H1 (cell line): ENCODE measurements at regions not wholly inside any gene's neighbourhood (a gene's known extent, or its start where the extent isn't known, plus 50 kb on each side); places are given as distances from the start of the nearest gene placed in this dataset.
"Not testable (repeated sequence)": the region's sequence is repeated elsewhere in the genome, so short reads cannot be mapped to it uniquely, and the experiment has no call there.

Source experiments
- CTCF ChIA-PET: fragments of 300-600 bp; sonication (Branson Sonifier 250); formaldehyde crosslinking; loops from one replicate; lab custom pipeline; 2021; ENCODE audit not compliant: partially characterized antibody; lab: Charles Lee
- POLR2A ChIA-PET: fragments of 300-600 bp; sonication (Branson Sonifier 250); formaldehyde crosslinking; loops from one replicate; lab custom pipeline; 2021; ENCODE audit warnings: inconsistent platforms; ENCODE audit not compliant: partially characterized antibody; lab: Charles Lee
- DNase-seq, 2 experiments: peaks; one replicate each; pipeline versions ENCODE4 v3.0.0 to v3.0.0-alpha.2; 2010 to 2022; ENCODE audit warnings: low spot score in 2 of 2, low read depth in 1 of 2, mixed read lengths in 1 of 2
- FAIRE-seq: peaks from 2 replicates; lab custom pipeline; 2011; peaks lifted over from hg19 to GRCh38; lab: Jason Lieb, UNC
- H2AFZ ChIP-seq: 2 replicates; pipeline ENCODE4 v1.8.1; 2012; ENCODE audit warnings: low read length, inconsistent platforms
- H2AK5ac ChIP-seq: 2 replicates; pipeline ENCODE4 v1.6.1; 2013; ENCODE audit warnings: low read depth, low read length
- H2BK120ac ChIP-seq: replicated peaks from 2 replicates; pipeline ENCODE3; 2013; ENCODE audit warnings: low read depth, low read length, inconsistent platforms
- H2BK12ac ChIP-seq: 2 replicates; pipeline ENCODE4 v1.6.1; 2013; ENCODE audit warnings: low read depth, low read length
- H2BK15ac ChIP-seq: 2 replicates; pipeline ENCODE4 v1.6.1; 2013; ENCODE audit warnings: low read length
- H2BK20ac ChIP-seq: 2 replicates; pipeline ENCODE4 v1.6.1; 2013; ENCODE audit warnings: low read length
- H2BK5ac ChIP-seq: 2 replicates; pipeline ENCODE4 v1.6.1; 2013; ENCODE audit warnings: low read depth, low read length
- H3K14ac ChIP-seq: 2 replicates; pipeline ENCODE4 v1.6.1; 2013; ENCODE audit warnings: inconsistent platforms; ENCODE audit not compliant: insufficient read length
- H3K18ac ChIP-seq: 2 replicates; pipeline ENCODE4 v1.6.1; 2013; ENCODE audit warnings: low read length; ENCODE audit errors: extremely low read depth
- H3K23ac ChIP-seq: 2 replicates; pipeline ENCODE4 v1.6.1; 2013; ENCODE audit warnings: inconsistent platforms; ENCODE audit not compliant: insufficient read length
- H3K23me2 ChIP-seq: 2 replicates; pipeline ENCODE4 v1.6.1; 2013; ENCODE audit warnings: low read depth, low read length
- H3K27ac ChIP-seq: 2 replicates; pipeline ENCODE4 v1.6.1; 2011; ENCODE audit warnings: low read depth, low read length, inconsistent platforms
- H3K27me3 ChIP-seq, 4 experiments: replicated peaks in 1 of 4; 1 replicate in 1 of 4; 2 replicates in 3 of 4; pipeline versions ENCODE4 v1.6.1 to v1.8.1; 2011 to 2013; ENCODE audit warnings: low read length in 3 of 4, mild to moderate bottlenecking in 3 of 4, inconsistent platforms in 2 of 4, mixed read lengths in 2 of 4, moderate library complexity in 1 of 4; ENCODE audit not compliant: control insufficient read depth in 3 of 4, insufficient read depth in 3 of 4; ENCODE audit errors: extremely low read depth in 1 of 4
- H3K36me3 ChIP-seq, 4 experiments: 2 replicates each; pipeline versions ENCODE4 v1.6.1 to v1.8.1; 2011 to 2013; ENCODE audit warnings: mild to moderate bottlenecking in 4 of 4, low read length in 3 of 4, moderate library complexity in 2 of 4, control low read depth in 1 of 4, inconsistent platforms in 1 of 4; ENCODE audit not compliant: insufficient read depth in 4 of 4, control insufficient read depth in 2 of 4
- H3K4ac ChIP-seq: replicated peaks from 2 replicates; pipeline ENCODE3; 2013; ENCODE audit warnings: low read length, low read depth, mixed read lengths, inconsistent platforms; ENCODE audit not compliant: insufficient read length
- H3K4me1 ChIP-seq, 4 experiments: replicated peaks in 1 of 4; 1 replicate in 1 of 4; 2 replicates in 3 of 4; pipeline versions ENCODE4 v1.6.1 to v1.8.1; 2011 to 2013; ENCODE audit warnings: low read length in 3 of 4, inconsistent platforms in 2 of 4, mixed read lengths in 1 of 4; ENCODE audit not compliant: insufficient read depth in 4 of 4, control insufficient read depth in 3 of 4
- H3K4me2 ChIP-seq, 2 experiments: 2 replicates each; pipeline versions ENCODE4 v1.6.1 to v1.8.1; 2011 to 2013; ENCODE audit warnings: low read depth in 2 of 2, low read length in 2 of 2, control low read depth in 1 of 2, inconsistent platforms in 1 of 2, mild to moderate bottlenecking in 1 of 2; ENCODE audit not compliant: insufficient read depth in 1 of 2
- H3K4me3 ChIP-seq, 4 experiments: fragments of 200-600, 300-600 bp in 1 of 4; sonication (generic), shearing (Covaris generic), sonication (Bioruptor Twin) in 1 of 4; 2 replicates each; pipeline versions ENCODE4 v1.5.1 to v1.8.1; 2011 to 2016; ENCODE audit warnings: low read length in 4 of 4, low read depth in 3 of 4, control low read depth in 2 of 4, inconsistent platforms in 2 of 4, mild to moderate bottlenecking in 2 of 4, mixed read lengths in 1 of 4, moderate library complexity in 1 of 4; ENCODE audit not compliant: insufficient read depth in 2 of 4; ENCODE audit errors: extremely low read depth in 1 of 4
- H3K56ac ChIP-seq: replicated peaks from 2 replicates; pipeline ENCODE3; 2013; ENCODE audit warnings: low read depth, mild to moderate bottlenecking, mixed read lengths, low read length, inconsistent platforms; ENCODE audit not compliant: insufficient read length
- H3K79me1 ChIP-seq: 2 replicates; pipeline ENCODE4 v1.6.1; 2013; ENCODE audit warnings: low read depth, low read length, control low read depth
- H3K79me2 ChIP-seq, 2 experiments: 2 replicates each; pipeline versions ENCODE4 v1.6.1 to v1.8.1; 2012 to 2013; ENCODE audit warnings: low read length in 2 of 2, mild to moderate bottlenecking in 2 of 2, inconsistent platforms in 1 of 2; ENCODE audit not compliant: insufficient read depth in 2 of 2, control insufficient read depth in 1 of 2
- H3K9ac ChIP-seq, 4 experiments: replicated peaks in 1 of 4; 1 replicate in 1 of 4; 2 replicates in 3 of 4; pipeline versions ENCODE4 v1.6.1 to v1.8.1; 2011 to 2013; ENCODE audit warnings: low read depth in 3 of 4, low read length in 3 of 4, control low read depth in 2 of 4, mild to moderate bottlenecking in 2 of 4, moderate library complexity in 2 of 4, inconsistent platforms in 1 of 4; ENCODE audit errors: extremely low read depth in 1 of 4
- H3K9me3 ChIP-seq, 2 experiments: 2 replicates each; pipeline versions ENCODE4 v1.6.1 to v1.8.1; 2012 to 2013; ENCODE audit warnings: mild to moderate bottlenecking in 2 of 2, moderate library complexity in 2 of 2, control low read depth in 1 of 2, inconsistent platforms in 1 of 2, low read depth in 1 of 2, low read length in 1 of 2, mixed read lengths in 1 of 2; ENCODE audit not compliant: insufficient read depth in 2 of 2
- H4K20me1 ChIP-seq, 2 experiments: replicated peaks in 1 of 2; 2 replicates each; pipeline versions ENCODE3 to v1.8.1; 2011 to 2013; ENCODE audit warnings: inconsistent platforms in 2 of 2, low read length in 2 of 2, mild to moderate bottlenecking in 1 of 2; ENCODE audit not compliant: insufficient read depth in 2 of 2, control insufficient read depth in 1 of 2
- H4K5ac ChIP-seq: 2 replicates; pipeline ENCODE4 v1.6.1; 2013; ENCODE audit warnings: low read length, low read depth, mixed read lengths, inconsistent platforms; ENCODE audit not compliant: insufficient read length
- H4K8ac ChIP-seq: 2 replicates; pipeline ENCODE4 v1.8.0; 2013; ENCODE audit warnings: mild to moderate bottlenecking, moderate library complexity, low read length, inconsistent platforms; ENCODE audit not compliant: insufficient read depth; ENCODE audit errors: extremely low read depth
- H4K91ac ChIP-seq: replicated peaks from 2 replicates; pipeline ENCODE3; 2013; ENCODE audit warnings: low read length, mixed read lengths, inconsistent platforms; ENCODE audit not compliant: insufficient read length
- ASH2L ChIP-seq: fragments of 200-600, 300-600 bp; sonication (generic); IDR thresholded peaks from one replicate; pipeline ENCODE4 v1.7.1; 2017; ENCODE audit warnings: low read length
- E2F6 ChIP-seq: IDR thresholded peaks from 2 replicates; pipeline ENCODE4 v1.6.1; 2012; ENCODE audit warnings: inconsistent platforms
- HDAC2 ChIP-seq, 2 experiments: fragments of 300-600 bp in 1 of 2; sonication (generic) in 1 of 2; IDR thresholded peaks; 2 replicates each; pipeline ENCODE4 v1.6.1; 2011 to 2012; ENCODE audit warnings: low read depth in 2 of 2, low read length in 2 of 2, mild to moderate bottlenecking in 2 of 2, moderate library complexity in 2 of 2, borderline replicate concordance in 1 of 2, inconsistent platforms in 1 of 2
- HDAC6 ChIP-seq: IDR thresholded peaks from one replicate; pipeline ENCODE4 v1.7.1; 2012; ENCODE audit warnings: low read depth, mild to moderate bottlenecking, inconsistent platforms, low read length, moderate library complexity
- RBBP5 ChIP-seq: IDR thresholded peaks from 2 replicates; pipeline ENCODE4 v1.7.1; 2012; ENCODE audit warnings: low read depth, mild to moderate bottlenecking, inconsistent platforms, low read length, moderate library complexity, borderline replicate concordance
- SIN3A ChIP-seq, 2 experiments: IDR thresholded peaks in 1 of 2; conservative IDR thresholded peaks in 1 of 2; 2 replicates each; pipeline ENCODE4 v1.6.1; 2011 to 2012; ENCODE audit warnings: low read length in 2 of 2, improper control_type of control experiment in 1 of 2, low read depth in 1 of 2, mild to moderate bottlenecking in 1 of 2
- WGBS, 2 experiments: shearing (Covaris generic) in 1 of 2; methylation state at CpG; one replicate each; pipeline versions ENCODE4 v1.1.6 to v1.1.7; 2013 to 2015; ENCODE audit warnings: low lambda C conversion rate in 2 of 2, mixed read lengths in 2 of 2, inconsistent platforms in 1 of 2, low coverage in 1 of 2, missing lambda C conversion rate in 1 of 2; ENCODE audit not compliant: insufficient replicate concordance in 2 of 2, insufficient coverage in 1 of 2, insufficient read length in 1 of 2; ENCODE audit errors: extremely low coverage in 1 of 2, missing lambda C conversion rate in 1 of 2; 5-methylcytosine and 5-hydroxymethylcytosine counted together

GRCh38 chr12:34219046-34219770, 196.9 kb downstream of the ALG10 start (continued):
- no peak for TF ChIP-seq E2F6
- TF ChIP-seq RBBP5: no peak
- TF ChIP-seq ASH2L: no peak
- no peak for TF ChIP-seq SIN3A (conservative IDR thresholded peaks at IDR 0.05 in 1 of 2, IDR thresholded peaks at IDR 0.05 in 1 of 2; ENCODE audit: low read depth in 1 of 2, low read length in 2 of 2)
- TF ChIP-seq HDAC6: no peak
- no peak for TF ChIP-seq HDAC2 (IDR thresholded peaks at IDR 0.05; ENCODE audit: borderline replicate concordance in 1 of 2, low read depth in 2 of 2, low read length in 2 of 2)
- TF ChIP-seq, all 59 proteins: peak for 0

GRCh38 chr12:34220079-34220478, 197.8 kb downstream of the ALG10 start:
- H3K4me2 ChIP-seq, H4K5ac ChIP-seq, H3K56ac ChIP-seq, H2AK5ac ChIP-seq, H3K9ac ChIP-seq, H3K36me3 ChIP-seq, FAIRE-seq, H3K79me1 ChIP-seq, H2AFZ ChIP-seq, H3K23me2 ChIP-seq, H4K20me1 ChIP-seq, H2BK20ac ChIP-seq, H3K14ac ChIP-seq, H2BK12ac ChIP-seq, H2BK5ac ChIP-seq, H4K8ac ChIP-seq, H2BK15ac ChIP-seq, H3K4me3 ChIP-seq, H3K4ac ChIP-seq, H3K27ac ChIP-seq, H3K27me3 ChIP-seq, H2BK120ac ChIP-seq, H3K4me1 ChIP-seq, H4K91ac ChIP-seq, DNase-seq, H3K23ac ChIP-seq, POLR2A ChIA-PET, H3K79me2 ChIP-seq, H3K18ac ChIP-seq: not testable (repeated sequence)
- 87% methylated on average over 12 of the region's 13 CpGs; no CpG with 5 or more reads in 1 of the 2 experiments for WGBS, 2 experiments
- CTCF ChIA-PET: interaction anchor here (0.6 kb wide), 2 partner anchors 10 to 1666 kb away, joined by 3 read pairs; no protein-coding TSS in a partner anchor
- H3K9me3 ChIP-seq: peaks cover 38 to 81% of the 10 kb centered on the region in 2 experiments
